Ishikawa (cell line): ENCODE measurements at regions not wholly inside any gene's neighbourhood (a gene's known extent, or its start where the extent isn't known, plus 50 kb on each side); places are given as distances from the start of the nearest gene placed in this dataset.

Experiments used
- CEBPB ChIP-seq: IDR thresholded peaks from 2 replicates; pipeline ENCODE4 v1.6.1; 2012
- CREB1 ChIP-seq: IDR thresholded peaks from 2 replicates; pipeline ENCODE4 v1.6.1; 2012; ENCODE audit warnings: low read depth
- EGR1 ChIP-seq: IDR thresholded peaks from 2 replicates; pipeline ENCODE4 v1.6.1; 2012
- EP300 ChIP-seq: IDR thresholded peaks from 2 replicates; pipeline ENCODE4 v1.6.1; 2012; ENCODE audit warnings: borderline replicate concordance
- FOXM1 ChIP-seq: IDR thresholded peaks from 2 replicates; pipeline ENCODE4 v1.6.1; 2012; ENCODE audit warnings: low read depth, borderline replicate concordance
- NFIC ChIP-seq: IDR thresholded peaks from 2 replicates; pipeline ENCODE4 v1.6.1; 2012
- RAD21 ChIP-seq: IDR thresholded peaks from 2 replicates; pipeline ENCODE4 v1.6.1; 2012; ENCODE audit warnings: low read depth
- TAF1 ChIP-seq: IDR thresholded peaks from 2 replicates; pipeline ENCODE4 v1.6.1; 2012; ENCODE audit warnings: low read depth, mild to moderate bottlenecking
- TCF12 ChIP-seq: IDR thresholded peaks from 2 replicates; pipeline ENCODE4 v1.6.1; 2012; ENCODE audit warnings: low read depth
- TEAD4 ChIP-seq: IDR thresholded peaks from 2 replicates; pipeline ENCODE4 v1.6.1; 2012
- USF1 ChIP-seq: IDR thresholded peaks from 2 replicates; pipeline ENCODE4 v1.6.1; 2012
- YY1 ChIP-seq: IDR thresholded peaks from 2 replicates; pipeline ENCODE4 v1.6.1; 2012; ENCODE audit warnings: low read depth
- ZBTB7A ChIP-seq: IDR thresholded peaks from 2 replicates; pipeline ENCODE4 v1.6.1; 2012; ENCODE audit warnings: low read depth
- TF ChIP-seq, protein P1 (sequence below): IDR thresholded peaks from 2 replicates; pipeline ENCODE4 v1.6.1; 2012
- TF ChIP-seq, protein P2 (sequence below): IDR thresholded peaks from 2 replicates; pipeline ENCODE4 v1.6.1; 2012; ENCODE audit warnings: low read depth, mild to moderate bottlenecking

- TF ChIP-seq ZBTB7A: no peak
- TF ChIP-seq, protein P1, sequence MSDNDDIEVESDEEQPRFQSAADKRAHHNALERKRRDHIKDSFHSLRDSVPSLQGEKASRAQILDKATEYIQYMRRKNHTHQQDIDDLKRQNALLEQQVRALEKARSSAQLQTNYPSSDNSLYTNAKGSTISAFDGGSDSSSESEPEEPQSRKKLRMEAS: no peak
- no peak for TF ChIP-seq EGR1
- TF ChIP-seq TAF1: no peak
- no peak for TF ChIP-seq TCF12
- no peak for TF ChIP-seq RAD21
- no peak for TF ChIP-seq USF1
- no peak for TF ChIP-seq CREB1
- TF ChIP-seq, protein P2, sequence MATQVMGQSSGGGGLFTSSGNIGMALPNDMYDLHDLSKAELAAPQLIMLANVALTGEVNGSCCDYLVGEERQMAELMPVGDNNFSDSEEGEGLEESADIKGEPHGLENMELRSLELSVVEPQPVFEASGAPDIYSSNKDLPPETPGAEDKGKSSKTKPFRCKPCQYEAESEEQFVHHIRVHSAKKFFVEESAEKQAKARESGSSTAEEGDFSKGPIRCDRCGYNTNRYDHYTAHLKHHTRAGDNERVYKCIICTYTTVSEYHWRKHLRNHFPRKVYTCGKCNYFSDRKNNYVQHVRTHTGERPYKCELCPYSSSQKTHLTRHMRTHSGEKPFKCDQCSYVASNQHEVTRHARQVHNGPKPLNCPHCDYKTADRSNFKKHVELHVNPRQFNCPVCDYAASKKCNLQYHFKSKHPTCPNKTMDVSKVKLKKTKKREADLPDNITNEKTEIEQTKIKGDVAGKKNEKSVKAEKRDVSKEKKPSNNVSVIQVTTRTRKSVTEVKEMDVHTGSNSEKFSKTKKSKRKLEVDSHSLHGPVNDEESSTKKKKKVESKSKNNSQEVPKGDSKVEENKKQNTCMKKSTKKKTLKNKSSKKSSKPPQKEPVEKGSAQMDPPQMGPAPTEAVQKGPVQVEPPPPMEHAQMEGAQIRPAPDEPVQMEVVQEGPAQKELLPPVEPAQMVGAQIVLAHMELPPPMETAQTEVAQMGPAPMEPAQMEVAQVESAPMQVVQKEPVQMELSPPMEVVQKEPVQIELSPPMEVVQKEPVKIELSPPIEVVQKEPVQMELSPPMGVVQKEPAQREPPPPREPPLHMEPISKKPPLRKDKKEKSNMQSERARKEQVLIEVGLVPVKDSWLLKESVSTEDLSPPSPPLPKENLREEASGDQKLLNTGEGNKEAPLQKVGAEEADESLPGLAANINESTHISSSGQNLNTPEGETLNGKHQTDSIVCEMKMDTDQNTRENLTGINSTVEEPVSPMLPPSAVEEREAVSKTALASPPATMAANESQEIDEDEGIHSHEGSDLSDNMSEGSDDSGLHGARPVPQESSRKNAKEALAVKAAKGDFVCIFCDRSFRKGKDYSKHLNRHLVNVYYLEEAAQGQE: no peak
- no peak for TF ChIP-seq EP300
- no peak for TF ChIP-seq CEBPB
- no peak for TF ChIP-seq YY1
- no peak for TF ChIP-seq NFIC
- no peak for TF ChIP-seq TEAD4
- no peak for TF ChIP-seq FOXM1
These were observed 1292.1 kb downstream of the TBC1D22A start for GRCh38 chr22:48054596-48054995.

DNA sequence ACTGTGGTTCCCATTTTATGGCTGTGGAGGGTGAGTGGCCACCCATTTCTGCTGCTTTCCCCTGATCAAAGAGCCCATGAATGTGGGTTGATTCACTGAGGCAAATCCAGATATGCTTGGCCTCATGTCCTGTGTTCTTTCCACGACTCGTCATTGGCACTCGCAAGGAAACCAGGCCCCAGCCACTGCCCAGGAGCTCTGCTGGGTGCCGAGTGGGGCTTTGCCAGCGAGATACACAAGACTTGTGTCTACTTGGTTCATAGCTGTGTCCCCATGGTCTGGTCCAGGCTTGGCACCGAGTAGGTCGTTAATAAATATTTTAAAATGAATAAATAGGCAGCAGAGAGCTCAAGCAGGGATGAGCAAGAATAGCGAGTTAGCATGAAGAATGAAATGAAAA, 1291.5 kb downstream of the TBC1D22A start:
- TF ChIP-seq TAF1: no peak
- no peak for TF ChIP-seq CREB1
- no peak for TF ChIP-seq EGR1
- TF ChIP-seq EP300: no peak
- no peak for TF ChIP-seq FOXM1
- no peak for TF ChIP-seq ZBTB7A
- no peak for TF ChIP-seq TEAD4
- TF ChIP-seq YY1: no peak
- TF ChIP-seq USF1: no peak
- no peak for TF ChIP-seq TCF12
- TF ChIP-seq, protein P2: no peak
- no peak for TF ChIP-seq CEBPB
- no peak for TF ChIP-seq RAD21
- TF ChIP-seq NFIC: no peak
- TF ChIP-seq, protein P1: no peak

GRCh38 chr22:48053486-48053885, 1291.0 kb downstream of the TBC1D22A start:
- no peak for TF ChIP-seq NFIC
- no peak for TF ChIP-seq USF1
- no peak for TF ChIP-seq YY1
- TF ChIP-seq, protein P1: no peak
- no peak for TF ChIP-seq CEBPB
- no peak for TF ChIP-seq TEAD4
- TF ChIP-seq TAF1: no peak
- no peak for TF ChIP-seq RAD21
- no peak for TF ChIP-seq TCF12
- no peak for TF ChIP-seq EGR1
- TF ChIP-seq CREB1: no peak
- TF ChIP-seq, protein P2: no peak
- no peak for TF ChIP-seq FOXM1
- TF ChIP-seq ZBTB7A: no peak
- no peak for TF ChIP-seq EP300

DNA sequence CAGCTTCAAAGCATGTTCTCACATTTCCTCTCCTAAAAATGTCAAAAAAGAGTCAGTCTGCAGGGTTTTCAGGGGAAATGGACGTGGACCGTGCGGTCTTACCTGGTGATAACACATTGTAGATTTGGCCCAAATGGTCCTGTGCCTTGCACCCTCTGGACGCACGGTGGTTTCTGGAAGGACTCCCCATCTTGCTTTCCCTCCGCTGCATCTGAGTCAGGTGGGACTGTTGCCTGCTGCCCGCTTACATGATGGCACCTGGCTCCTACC, 1290.1 kb downstream of the TBC1D22A start:
- TF ChIP-seq TAF1 (no peak), NFIC (no peak), ZBTB7A (no peak), EGR1 (no peak), TEAD4 (no peak), FOXM1 (no peak), YY1 (no peak), TCF12 (no peak), CREB1 (no peak), CEBPB (no peak), EP300 (no peak), RAD21 (no peak), USF1 (no peak)
- TF ChIP-seq, protein P1: no peak
- TF ChIP-seq, protein P2: no peak
